Astrocyte (in vitro differentiated cells and primary cell): ENCODE measurements at regions not wholly inside any gene's neighbourhood (a gene's known extent, or its start where the extent isn't known, plus 50 kb on each side); places are given as distances from the start of the nearest gene placed in this dataset.

ENCODE experiments used
- DNase-seq: peaks from one replicate; pipeline ENCODE4 v3.0.0-alpha.2; 2010; ENCODE audit warnings: low read depth
- FAIRE-seq: peaks from 2 replicates; lab custom pipeline; 2011; peaks lifted over from hg19 to GRCh38; lab: Jason Lieb, UNC
- H2AFZ ChIP-seq: 2 replicates; pipeline ENCODE4 v1.6.0; 2012; ENCODE audit warnings: low read depth, low read length, inconsistent platforms
- H3K27ac ChIP-seq: 2 replicates; pipeline ENCODE4 v1.5.1; 2011; ENCODE audit warnings: low read depth, low read length, inconsistent platforms
- H3K27me3 ChIP-seq: 2 replicates; pipeline ENCODE4 v1.6.0; 2011; ENCODE audit warnings: low read length, inconsistent platforms; ENCODE audit not compliant: insufficient read depth
- H3K36me3 ChIP-seq: 2 replicates; pipeline ENCODE4 v1.5.1; 2011; ENCODE audit warnings: low read length, inconsistent platforms; ENCODE audit not compliant: insufficient read depth
- H3K4me1 ChIP-seq: 2 replicates; pipeline ENCODE4 v1.5.1; 2011; ENCODE audit warnings: low read length, inconsistent platforms; ENCODE audit not compliant: insufficient read depth
- H3K4me2 ChIP-seq: 2 replicates; pipeline ENCODE4 v1.6.0; 2012; ENCODE audit warnings: low read length, inconsistent platforms
- H3K4me3 ChIP-seq: 2 replicates; pipeline ENCODE4 v1.5.1; 2011; ENCODE audit warnings: low read depth, mild to moderate bottlenecking, low read length, inconsistent platforms; ENCODE audit not compliant: insufficient read depth
- H3K79me2 ChIP-seq: 2 replicates; pipeline ENCODE4 v1.6.0; 2012; ENCODE audit warnings: mild to moderate bottlenecking, low read length, inconsistent platforms; ENCODE audit not compliant: insufficient read depth
- H3K9ac ChIP-seq: 2 replicates; pipeline ENCODE4 v1.6.0; 2012; ENCODE audit warnings: mild to moderate bottlenecking, low read length, inconsistent platforms
- H3K9me3 ChIP-seq: 2 replicates; pipeline ENCODE4 v1.5.1; 2012; ENCODE audit warnings: low read depth, mild to moderate bottlenecking, low read length, inconsistent platforms; ENCODE audit not compliant: insufficient read depth
- H4K20me1 ChIP-seq: 2 replicates; pipeline ENCODE4 v1.6.0; 2012; ENCODE audit warnings: low read length, inconsistent platforms; ENCODE audit not compliant: insufficient read depth
- H3K27ac Mint-ChIP-seq: one replicate; pipeline ENCODE4 v1.8.0; 2021; ENCODE audit warnings: mild to moderate bottlenecking, mixed read lengths; ENCODE audit not compliant: unreplicated experiment
- H3K27me3 Mint-ChIP-seq: one replicate; pipeline ENCODE4 v1.8.0; 2021; ENCODE audit warnings: low read depth, mixed read lengths; ENCODE audit not compliant: unreplicated experiment
- H3K36me3 Mint-ChIP-seq: one replicate; pipeline ENCODE4 v1.8.0; 2021; ENCODE audit warnings: low read depth, mixed read lengths; ENCODE audit not compliant: unreplicated experiment
- H3K4me1 Mint-ChIP-seq: one replicate; pipeline ENCODE4 v1.8.0; 2021; ENCODE audit warnings: low read depth, mixed read lengths; ENCODE audit not compliant: unreplicated experiment
- H3K4me3 Mint-ChIP-seq: one replicate; pipeline ENCODE4 v1.8.0; 2021; ENCODE audit warnings: mild to moderate bottlenecking, moderate library complexity, mixed read lengths; ENCODE audit not compliant: unreplicated experiment
- H3K9me3 Mint-ChIP-seq: one replicate; pipeline ENCODE4 v1.8.0; 2021; ENCODE audit warnings: mild to moderate bottlenecking, mixed read lengths; ENCODE audit not compliant: unreplicated experiment
- CTCF ChIP-seq: IDR thresholded peaks from 2 replicates; pipeline ENCODE4 v1.5.1; 2011; ENCODE audit warnings: low read depth, mild to moderate bottlenecking, inconsistent platforms, low read length, moderate library complexity; ENCODE audit not compliant: insufficient read depth
- EZH2 ChIP-seq: IDR thresholded peaks from 2 replicates; pipeline ENCODE4 v1.6.1; 2012; ENCODE audit warnings: mild to moderate bottlenecking, low read length, inconsistent platforms; ENCODE audit not compliant: insufficient read depth

GRCh38 chr6:22886650-22887581 is 317.6 kb downstream of the HDGFL1 start:
- peak overlapping the region; percentile 20 for H3K4me2 ChIP-seq
- Mint-ChIP-seq H3K4me1 (peaks cover 34% of the 10 kb centered on the region), H3K27ac (peak overlapping the region; percentile 15), H3K4me3 (no peak overlapping the region), H3K9me3 (no peaks in the 10 kb centered on the region), H3K27me3 (no peaks in the 10 kb centered on the region), H3K36me3 (no peaks in the 10 kb centered on the region)
- no peak overlapping the region for H3K4me3 ChIP-seq
- H3K9me3 ChIP-seq, result no peaks in the 10 kb centered on the region
- DNase-seq, result peak; percentile 96
- peak overlapping the region; percentile 10 for H3K9ac ChIP-seq
- H3K79me2 ChIP-seq, result no peaks in the 10 kb centered on the region
- peak overlapping the region; percentile 77 for H3K27ac ChIP-seq
- peak; percentile 73 for FAIRE-seq
- H3K27me3 ChIP-seq, result no peaks in the 10 kb centered on the region
- no peaks in the 10 kb centered on the region for H3K36me3 ChIP-seq
- no peaks in the 10 kb centered on the region for H4K20me1 ChIP-seq
- H3K4me1 ChIP-seq, result peaks cover 20% of the 10 kb centered on the region
- TF ChIP-seq CTCF (no peak), EZH2 (no peak)
- no peak overlapping the region for H2AFZ ChIP-seq

GRCh38 chr6:22888163-22888752 is 318.9 kb downstream of the HDGFL1 start:
- Histone ChIP-seq H3K9me3 (no peaks in the 10 kb centered on the region), H2AFZ (no peak overlapping the region), H3K4me2 (no peak overlapping the region), H3K27me3 (no peaks in the 10 kb centered on the region), H4K20me1 (no peaks in the 10 kb centered on the region), H3K4me1 (peaks cover 29% of the 10 kb centered on the region), H3K9ac (peak overlapping the region; percentile 31), H3K27ac (peak overlapping the region; percentile 77), H3K36me3 (no peaks in the 10 kb centered on the region), H3K79me2 (no peaks in the 10 kb centered on the region), H3K4me3 (no peak overlapping the region)
- TF ChIP-seq EZH2, result no peak
- no peak for TF ChIP-seq CTCF
- peaks cover 31% of the 10 kb centered on the region for H3K4me1 Mint-ChIP-seq
- FAIRE-seq (no peak), DNase-seq (peak; percentile 74)
- H3K9me3 Mint-ChIP-seq, result no peaks in the 10 kb centered on the region
- H3K36me3 Mint-ChIP-seq, result no peaks in the 10 kb centered on the region
- H3K27ac Mint-ChIP-seq, result no peak overlapping the region
- no peaks in the 10 kb centered on the region for H3K27me3 Mint-ChIP-seq
- no peak overlapping the region for H3K4me3 Mint-ChIP-seq
